ENCODE measurements at regions not wholly inside any gene's neighbourhood (a gene's known extent, or its start where the extent isn't known, plus 50 kb on each side); places are given as distances from the start of the nearest gene placed in this dataset.

- Mint-ChIP-seq H3K27ac (no peak overlapping the region), H3K9me3 (ENCODE audit: insufficient read depth) (peaks cover 2% of the 10 kb centered on the region), H3K27me3 (no peaks in the 10 kb centered on the region), H3K4me3 (no peak overlapping the region), H3K4me1 (no peaks in the 10 kb centered on the region)
- Histone ChIP-seq H3K27me3 (replicated peaks in 1 of 4; ENCODE audit: control extremely low read depth in 1 of 4, control insufficient read depth in 3 of 4, insufficient read depth in 4 of 4, low read length in 3 of 4) (no peaks in the 10 kb centered on the region), H2AFZ (ENCODE audit: insufficient read depth, low read depth, low read length, poor library complexity, severe bottlenecking) (no peak overlapping the region), H3K4me2 (replicated peaks; ENCODE audit: low read depth, low read length, poor library complexity, severe bottlenecking) (no peak overlapping the region), H4K20me1 (ENCODE audit: control insufficient read depth, insufficient read depth, low read length, poor library complexity, severe bottlenecking) (no peaks in the 10 kb centered on the region), H3K27ac (ENCODE audit: low read length in 2 of 2) (no peak overlapping the region), H3K9ac (ENCODE audit: low read length) (no peak overlapping the region), H3K9me3 (ENCODE audit: control extremely low read depth in 1 of 3, control insufficient read depth in 2 of 3, insufficient read depth in 1 of 3, low read length in 2 of 3) (no peaks in the 10 kb centered on the region), H3K4me3 (ENCODE audit: control extremely low read depth in 1 of 5, extremely low read depth in 1 of 5, insufficient read depth in 1 of 5, low read depth in 2 of 5, low read length in 4 of 5) (no peak overlapping the region), H3K4me1 (ENCODE audit: control insufficient read depth in 2 of 2, insufficient read depth in 2 of 2, low read length in 2 of 2) (no peaks in the 10 kb centered on the region), H3K36me3 (replicated peaks in 1 of 2; ENCODE audit: control extremely low read depth in 1 of 2, control insufficient read depth in 1 of 2, extremely low read depth in 1 of 2, insufficient read depth in 2 of 2, low read length in 1 of 2) (no peaks in the 10 kb centered on the region), H3K79me2 (ENCODE audit: control insufficient read depth, insufficient read depth, low read length) (no peaks in the 10 kb centered on the region)
- POLR2A ChIA-PET, result no interaction called here
- CTCF ChIA-PET, result no interaction called here
- no peak for TF ChIP-seq EZH2 (IDR thresholded peaks at IDR 0.05; ENCODE audit: borderline replicate concordance, insufficient read depth, low read depth, low read length, poor library complexity, severe bottlenecking)
- TF ChIP-seq, protein P1, sequence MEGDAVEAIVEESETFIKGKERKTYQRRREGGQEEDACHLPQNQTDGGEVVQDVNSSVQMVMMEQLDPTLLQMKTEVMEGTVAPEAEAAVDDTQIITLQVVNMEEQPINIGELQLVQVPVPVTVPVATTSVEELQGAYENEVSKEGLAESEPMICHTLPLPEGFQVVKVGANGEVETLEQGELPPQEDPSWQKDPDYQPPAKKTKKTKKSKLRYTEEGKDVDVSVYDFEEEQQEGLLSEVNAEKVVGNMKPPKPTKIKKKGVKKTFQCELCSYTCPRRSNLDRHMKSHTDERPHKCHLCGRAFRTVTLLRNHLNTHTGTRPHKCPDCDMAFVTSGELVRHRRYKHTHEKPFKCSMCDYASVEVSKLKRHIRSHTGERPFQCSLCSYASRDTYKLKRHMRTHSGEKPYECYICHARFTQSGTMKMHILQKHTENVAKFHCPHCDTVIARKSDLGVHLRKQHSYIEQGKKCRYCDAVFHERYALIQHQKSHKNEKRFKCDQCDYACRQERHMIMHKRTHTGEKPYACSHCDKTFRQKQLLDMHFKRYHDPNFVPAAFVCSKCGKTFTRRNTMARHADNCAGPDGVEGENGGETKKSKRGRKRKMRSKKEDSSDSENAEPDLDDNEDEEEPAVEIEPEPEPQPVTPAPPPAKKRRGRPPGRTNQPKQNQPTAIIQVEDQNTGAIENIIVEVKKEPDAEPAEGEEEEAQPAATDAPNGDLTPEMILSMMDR (IDR thresholded peaks at IDR 0.05), result no peak
- intact Hi-C loops (cut with micrococcal nuclease), result no loop called here
- WGBS (ENCODE audit: insufficient coverage), result no CpG with 5 or more reads among the region's 2 CpGs
- DNase-seq (no peak), ATAC-seq (ENCODE audit: low read depth) (no peak)
These were observed 819.6 kb upstream of the SORCS1 start for GRCh38 chr10:107984149-107984548.

DNA sequence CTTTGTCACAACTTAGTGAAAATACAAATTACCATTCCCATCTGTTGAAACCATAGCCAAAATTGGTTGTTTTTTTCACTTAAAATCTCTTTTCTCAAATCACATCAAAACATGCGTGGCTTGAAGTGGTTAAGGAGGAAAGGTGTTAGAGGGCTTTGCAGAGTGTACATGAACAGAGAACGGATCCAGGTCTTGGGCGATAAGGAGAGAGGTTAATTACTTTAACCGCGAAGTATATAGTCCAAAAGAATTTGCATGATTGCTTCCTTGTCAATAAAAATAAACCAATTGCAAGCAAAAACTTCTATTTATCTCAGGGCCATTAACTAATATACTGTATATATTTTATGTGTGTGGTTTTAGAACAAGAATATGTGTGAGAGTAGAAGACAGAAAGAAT lies 813.9 kb upstream of the SORCS1 start:
- ATAC-seq (ENCODE audit: low read depth), result no peak
- TF ChIP-seq, protein P1 (IDR thresholded peaks at IDR 0.05), result no peak
- TF ChIP-seq EZH2 (IDR thresholded peaks at IDR 0.05; ENCODE audit: borderline replicate concordance, insufficient read depth, low read depth, low read length, poor library complexity, severe bottlenecking), result no peak
- Histone ChIP-seq H3K4me3 (ENCODE audit: control extremely low read depth in 1 of 5, extremely low read depth in 1 of 5, insufficient read depth in 1 of 5, low read depth in 2 of 5, low read length in 4 of 5) (no peak overlapping the region), H2AFZ (ENCODE audit: insufficient read depth, low read depth, low read length, poor library complexity, severe bottlenecking) (no peak overlapping the region), H3K9ac (ENCODE audit: low read length) (no peak overlapping the region), H3K79me2 (ENCODE audit: control insufficient read depth, insufficient read depth, low read length) (no peaks in the 10 kb centered on the region), H3K27me3 (replicated peaks in 1 of 4; ENCODE audit: control extremely low read depth in 1 of 4, control insufficient read depth in 3 of 4, insufficient read depth in 4 of 4, low read length in 3 of 4) (no peaks in the 10 kb centered on the region), H3K4me2 (replicated peaks; ENCODE audit: low read depth, low read length, poor library complexity, severe bottlenecking) (no peak overlapping the region), H3K36me3 (replicated peaks in 1 of 2; ENCODE audit: control extremely low read depth in 1 of 2, control insufficient read depth in 1 of 2, extremely low read depth in 1 of 2, insufficient read depth in 2 of 2, low read length in 1 of 2) (no peaks in the 10 kb centered on the region), H3K27ac (ENCODE audit: low read length in 2 of 2) (no peak overlapping the region), H4K20me1 (ENCODE audit: control insufficient read depth, insufficient read depth, low read length, poor library complexity, severe bottlenecking) (no peaks in the 10 kb centered on the region), H3K9me3 (ENCODE audit: control extremely low read depth in 1 of 3, control insufficient read depth in 2 of 3, insufficient read depth in 1 of 3, low read length in 2 of 3) (peaks cover 0 to 1% (median 0%) of the 10 kb centered on the region in 3 donors), H3K4me1 (ENCODE audit: control insufficient read depth in 2 of 2, insufficient read depth in 2 of 2, low read length in 2 of 2) (no peaks in the 10 kb centered on the region)
- CTCF ChIA-PET, result no interaction called here
- DNase-seq, result no peak
- Mint-ChIP-seq H3K4me3 (no peak overlapping the region), H3K4me1 (no peaks in the 10 kb centered on the region), H3K9me3 (ENCODE audit: insufficient read depth) (peaks cover 4% of the 10 kb centered on the region), H3K27me3 (no peaks in the 10 kb centered on the region), H3K27ac (no peak overlapping the region)
- intact Hi-C loops (cut with micrococcal nuclease), result no loop called here
- POLR2A ChIA-PET, result no interaction called here
- no CpG with 5 or more reads among the region's 5 CpGs for WGBS (ENCODE audit: insufficient coverage)

All from B cell (primary cell).